Osteocyte (in vitro differentiated cells): ENCODE measurements at regions not wholly inside any gene's neighbourhood (a gene's known extent, or its start where the extent isn't known, plus 50 kb on each side); places are given as distances from the start of the nearest gene placed in this dataset.
A peak's percentile ranks its signal among the peaks of the same experiment; 100 is the strongest.

Source experiments
- DNase-seq: peaks from one replicate; pipeline ENCODE4 v3.0.0; 2021; ENCODE audit warnings: mixed read lengths; ENCODE audit not compliant: unreplicated experiment; ENCODE audit errors: extremely low spot score
- H3K27ac Mint-ChIP-seq: one replicate; pipeline ENCODE4 v1.8.0; 2021; ENCODE audit warnings: mild to moderate bottlenecking, mixed read lengths; ENCODE audit not compliant: unreplicated experiment
- H3K27me3 Mint-ChIP-seq: one replicate; pipeline ENCODE4 v1.8.0; 2021; ENCODE audit warnings: mixed read lengths; ENCODE audit not compliant: unreplicated experiment
- H3K36me3 Mint-ChIP-seq: one replicate; pipeline ENCODE4 v1.8.0; 2021; ENCODE audit warnings: mixed read lengths; ENCODE audit not compliant: unreplicated experiment
- H3K4me1 Mint-ChIP-seq: one replicate; pipeline ENCODE4 v1.8.0; 2021; ENCODE audit warnings: mixed read lengths; ENCODE audit not compliant: unreplicated experiment
- H3K4me3 Mint-ChIP-seq: one replicate; pipeline ENCODE4 v1.8.0; 2021; ENCODE audit warnings: mild to moderate bottlenecking, moderate library complexity, mixed read lengths; ENCODE audit not compliant: unreplicated experiment
- H3K9me3 Mint-ChIP-seq: one replicate; pipeline ENCODE4 v1.8.0; 2021; ENCODE audit warnings: mixed read lengths; ENCODE audit not compliant: unreplicated experiment
- TF ChIP-seq, protein P1 (sequence below): fragments of 200-600 bp; sonication (generic); IDR thresholded peaks from 2 replicates; pipeline ENCODE4 v1.5.0; 2021; ENCODE audit warnings: antibody characterized with exemption, mild to moderate bottlenecking, moderate library complexity

- Mint-ChIP-seq H3K4me1 (no peaks in the 10 kb centered on the region), H3K27ac (no peak overlapping the region), H3K27me3 (peaks cover 19% of the 10 kb centered on the region), H3K9me3 (no peaks in the 10 kb centered on the region), H3K4me3 (no peak overlapping the region), H3K36me3 (no peaks in the 10 kb centered on the region)
- DNase-seq: peak; percentile 80
- TF ChIP-seq, protein P1, sequence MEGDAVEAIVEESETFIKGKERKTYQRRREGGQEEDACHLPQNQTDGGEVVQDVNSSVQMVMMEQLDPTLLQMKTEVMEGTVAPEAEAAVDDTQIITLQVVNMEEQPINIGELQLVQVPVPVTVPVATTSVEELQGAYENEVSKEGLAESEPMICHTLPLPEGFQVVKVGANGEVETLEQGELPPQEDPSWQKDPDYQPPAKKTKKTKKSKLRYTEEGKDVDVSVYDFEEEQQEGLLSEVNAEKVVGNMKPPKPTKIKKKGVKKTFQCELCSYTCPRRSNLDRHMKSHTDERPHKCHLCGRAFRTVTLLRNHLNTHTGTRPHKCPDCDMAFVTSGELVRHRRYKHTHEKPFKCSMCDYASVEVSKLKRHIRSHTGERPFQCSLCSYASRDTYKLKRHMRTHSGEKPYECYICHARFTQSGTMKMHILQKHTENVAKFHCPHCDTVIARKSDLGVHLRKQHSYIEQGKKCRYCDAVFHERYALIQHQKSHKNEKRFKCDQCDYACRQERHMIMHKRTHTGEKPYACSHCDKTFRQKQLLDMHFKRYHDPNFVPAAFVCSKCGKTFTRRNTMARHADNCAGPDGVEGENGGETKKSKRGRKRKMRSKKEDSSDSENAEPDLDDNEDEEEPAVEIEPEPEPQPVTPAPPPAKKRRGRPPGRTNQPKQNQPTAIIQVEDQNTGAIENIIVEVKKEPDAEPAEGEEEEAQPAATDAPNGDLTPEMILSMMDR: no peak
Observed at GRCh38 chr2:126797622-126798275, 100.9 kb upstream of the TEX51 start.

DNA sequence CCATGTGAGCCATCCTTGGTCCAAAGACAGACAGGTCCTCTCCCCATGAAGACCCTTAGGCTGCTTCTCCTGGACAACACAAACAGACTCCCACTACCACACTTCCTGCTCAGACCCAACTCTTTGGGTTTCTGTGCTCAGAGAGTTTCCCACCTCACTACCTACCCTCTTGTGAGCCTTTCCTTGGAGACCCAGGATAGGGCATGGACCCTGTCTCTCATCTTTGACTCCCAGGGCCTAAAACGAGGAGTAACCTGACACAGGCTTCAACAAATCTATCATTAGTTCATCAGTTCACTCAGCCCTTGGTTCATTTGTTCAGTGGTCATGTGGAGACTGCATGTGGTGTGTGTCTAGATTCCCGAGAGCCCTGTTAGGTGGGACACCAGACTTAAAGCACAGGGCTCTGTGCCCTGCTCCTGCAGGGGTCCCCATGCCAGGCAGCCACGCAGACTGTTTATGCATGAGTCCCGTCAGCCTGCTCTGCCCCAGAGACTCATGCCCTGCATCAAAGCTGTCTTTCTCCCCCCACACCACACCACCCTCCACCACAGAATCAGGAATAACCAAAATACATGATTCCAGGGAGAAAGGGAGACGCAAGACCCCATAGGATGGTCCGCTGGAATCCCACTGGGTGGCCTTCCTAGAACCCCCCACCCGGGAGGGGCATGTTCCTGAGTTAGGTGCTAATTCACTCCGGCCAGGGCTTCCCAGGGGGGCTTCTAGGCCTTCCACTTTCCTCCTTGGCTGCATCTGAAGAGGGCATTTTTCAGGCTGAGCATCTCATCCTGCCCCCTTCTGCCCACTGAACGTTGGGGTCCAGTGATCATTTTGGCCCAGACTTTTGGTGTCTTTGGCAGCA, 100.2 kb upstream of the TEX51 start:
- peak; percentile 78 for DNase-seq
- H3K36me3 Mint-ChIP-seq: no peaks in the 10 kb centered on the region
- TF ChIP-seq, protein P1: no peak
- no peaks in the 10 kb centered on the region for H3K4me1 Mint-ChIP-seq
- no peak overlapping the region for H3K27ac Mint-ChIP-seq
- peaks cover 14% of the 10 kb centered on the region for H3K27me3 Mint-ChIP-seq
- H3K4me3 Mint-ChIP-seq: no peak overlapping the region
- no peaks in the 10 kb centered on the region for H3K9me3 Mint-ChIP-seq

DNA sequence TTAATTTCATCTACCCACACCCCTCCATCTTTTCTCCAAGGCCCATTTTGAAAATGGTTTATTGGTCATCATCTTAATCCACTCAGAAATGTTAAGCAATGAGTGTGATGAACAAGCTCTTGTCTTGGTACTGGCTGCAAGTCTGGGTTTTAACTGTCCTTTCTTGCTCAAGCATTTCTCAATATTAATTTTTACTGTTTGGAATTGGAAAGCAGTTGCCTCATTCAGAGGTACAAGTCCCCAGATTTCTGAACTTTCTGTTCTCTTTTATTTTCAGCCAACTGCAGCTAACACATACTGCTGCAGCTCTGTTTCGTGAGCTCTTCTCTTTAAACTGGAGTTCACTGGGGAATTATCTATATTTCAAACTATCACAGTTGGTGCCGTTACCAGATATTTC, 99.4 kb upstream of the TEX51 start:
- Mint-ChIP-seq H3K36me3 (no peaks in the 10 kb centered on the region), H3K4me1 (no peaks in the 10 kb centered on the region), H3K27ac (no peak overlapping the region), H3K9me3 (no peaks in the 10 kb centered on the region), H3K4me3 (no peak overlapping the region), H3K27me3 (peaks cover 13% of the 10 kb centered on the region)
- no peak for DNase-seq
- TF ChIP-seq, protein P1: no peak

GRCh38 chr2:126801473-126801872, 97.2 kb upstream of the TEX51 start:
- TF ChIP-seq, protein P1: no peak
- Mint-ChIP-seq H3K4me1 (no peaks in the 10 kb centered on the region), H3K27me3 (peaks cover 2% of the 10 kb centered on the region), H3K9me3 (no peaks in the 10 kb centered on the region), H3K36me3 (no peaks in the 10 kb centered on the region), H3K27ac (no peak overlapping the region), H3K4me3 (no peak overlapping the region)
- DNase-seq: no peak

GRCh38 chr2:126802316-126802715, 96.4 kb upstream of the TEX51 start:
- H3K4me3 Mint-ChIP-seq: no peak overlapping the region
- no peak overlapping the region for H3K27ac Mint-ChIP-seq
- H3K36me3 Mint-ChIP-seq: no peaks in the 10 kb centered on the region
- no peaks in the 10 kb centered on the region for H3K9me3 Mint-ChIP-seq
- H3K4me1 Mint-ChIP-seq: no peaks in the 10 kb centered on the region
- TF ChIP-seq, protein P1: no peak
- peaks cover 2% of the 10 kb centered on the region for H3K27me3 Mint-ChIP-seq
- peak; percentile 74 for DNase-seq
